Endothelial cell of umbilical vein (primary cell): ENCODE measurements at regions not wholly inside any gene's neighbourhood (a gene's known extent, or its start where the extent isn't known, plus 50 kb on each side); places are given as distances from the start of the nearest gene placed in this dataset.

Experiments
- BruUV-seq: library from RNA; stranded (reverse); fragments of 400-500 nt; replicated peaks from 2 replicates; lab custom pipeline; 2021; lab: Mats Ljungman, UMichigan
- CTCF ChIA-PET: fragments of 300-600, 350-600 bp; sonication (Branson Sonifier 250); formaldehyde crosslinking; loops from one replicate; lab custom pipeline; 2021; ENCODE audit warnings: antibody characterized with exemption, inconsistent platforms; lab: Charles Lee
- POLR2A ChIA-PET: fragments of 300-600, 350-600 bp; sonication (Branson Sonifier 250); formaldehyde crosslinking; loops from one replicate; lab custom pipeline; 2021; ENCODE audit warnings: antibody characterized with exemption, inconsistent platforms; lab: Charles Lee
- DNase-seq: peaks from one replicate; pipeline ENCODE4 v3.0.0-alpha.2; 2011; ENCODE audit warnings: low read depth, low spot score
- FAIRE-seq: peaks from 2 replicates; lab custom pipeline; 2011; peaks lifted over from hg19 to GRCh38; lab: Jason Lieb, UNC
- H2AFZ ChIP-seq: 2 replicates; pipeline ENCODE4 v1.6.0; 2012; ENCODE audit warnings: low read depth, low read length, control low read depth, inconsistent platforms
- H3K27ac ChIP-seq: 2 replicates; pipeline ENCODE4 v1.5.1; 2011; ENCODE audit warnings: low read depth, mild to moderate bottlenecking, control low read depth, low read length, moderate library complexity; ENCODE audit not compliant: insufficient read depth
- H3K27me3 ChIP-seq, 2 experiments: 2 replicates each; pipeline versions ENCODE4 v1.6.0 to v1.6.1; 2011; ENCODE audit warnings: low read length in 2 of 2, mixed read lengths in 1 of 2; ENCODE audit not compliant: control insufficient read depth in 2 of 2, insufficient read depth in 2 of 2
- H3K36me3 ChIP-seq, 2 experiments: 2 replicates in 1 of 2; 3 replicates in 1 of 2; pipeline ENCODE4 v1.5.1; 2011; ENCODE audit warnings: low read length in 2 of 2, mild to moderate bottlenecking in 1 of 2, moderate library complexity in 1 of 2; ENCODE audit not compliant: control insufficient read depth in 2 of 2, insufficient read depth in 2 of 2; ENCODE audit errors: extremely low read depth in 1 of 2
- H3K4me1 ChIP-seq: 3 replicates; pipeline ENCODE4 v1.5.1; 2011; ENCODE audit warnings: mild to moderate bottlenecking, low read length; ENCODE audit not compliant: control insufficient read depth, insufficient read depth; ENCODE audit errors: extremely low read depth
- H3K4me2 ChIP-seq: 2 replicates; pipeline ENCODE4 v1.6.1; 2011; ENCODE audit warnings: low read length, control low read depth, mixed read lengths; ENCODE audit not compliant: insufficient read depth
- H3K4me3 ChIP-seq, 3 experiments: fragments of 200-600 bp in 1 of 3; sonication (generic), shearing (Covaris generic) in 1 of 3; replicated peaks in 1 of 3; 2 replicates each; pipeline ENCODE4 v1.5.1; 2011 to 2016; ENCODE audit warnings: control low read depth in 3 of 3, low read length in 3 of 3, mild to moderate bottlenecking in 2 of 3, inconsistent platforms in 1 of 3, low read depth in 1 of 3, moderate library complexity in 1 of 3; ENCODE audit not compliant: insufficient read depth in 1 of 3
- H3K79me2 ChIP-seq: 2 replicates; pipeline ENCODE4 v1.6.0; 2012; ENCODE audit warnings: low read length, inconsistent platforms; ENCODE audit not compliant: control insufficient read depth, insufficient read depth
- H3K9ac ChIP-seq: replicated peaks from 2 replicates; pipeline ENCODE3; 2011; ENCODE audit warnings: low read length, control low read depth; ENCODE audit not compliant: insufficient read depth; ENCODE audit errors: extremely low read depth
- H3K9me1 ChIP-seq: replicated peaks from 3 replicates; pipeline ENCODE4 v1.6.0; 2011; ENCODE audit warnings: mild to moderate bottlenecking, low read length; ENCODE audit not compliant: control insufficient read depth, insufficient read depth; ENCODE audit errors: extremely low read depth
- H3K9me3 ChIP-seq: replicated peaks from 2 replicates; pipeline ENCODE4 v1.5.1; 2012; ENCODE audit warnings: low read length, inconsistent platforms; ENCODE audit not compliant: control insufficient read depth, insufficient read depth
- H4K20me1 ChIP-seq: replicated peaks from 2 replicates; pipeline ENCODE3; 2011; ENCODE audit warnings: mild to moderate bottlenecking, low read length; ENCODE audit not compliant: control insufficient read depth, insufficient read depth; ENCODE audit errors: extremely low read depth
- EZH2 ChIP-seq: IDR thresholded peaks from 2 replicates; pipeline ENCODE4 v1.6.1; 2012; ENCODE audit warnings: borderline replicate concordance, low read depth, mild to moderate bottlenecking, moderate library complexity, low read length, inconsistent platforms; ENCODE audit not compliant: severe bottlenecking
- FOS ChIP-seq: IDR thresholded peaks from 2 replicates; pipeline ENCODE4 v1.6.1; 2011; ENCODE audit warnings: mild to moderate bottlenecking, low read length, moderate library complexity, borderline replicate concordance; ENCODE audit not compliant: insufficient read depth
- GATA2 ChIP-seq: IDR thresholded peaks from 2 replicates; pipeline ENCODE4 v1.7.0; 2011; ENCODE audit warnings: low read depth, mild to moderate bottlenecking, moderate library complexity, mixed read lengths, low read length; ENCODE audit not compliant: insufficient read length, insufficient read depth
- JUN ChIP-seq: IDR thresholded peaks from 2 replicates; pipeline ENCODE4 v1.6.1; 2011; ENCODE audit warnings: borderline replicate concordance, low read depth; ENCODE audit not compliant: insufficient read length, insufficient read depth
- MAX ChIP-seq: IDR thresholded peaks from 2 replicates; pipeline ENCODE4 v1.6.1; 2011; ENCODE audit not compliant: insufficient read depth, insufficient read length
- MYC ChIP-seq: IDR thresholded peaks from one replicate; pipeline ENCODE4 v1.6.1; 2011; ENCODE audit warnings: mild to moderate bottlenecking, low read depth, low read length
- POLR2A ChIP-seq: IDR thresholded peaks from 2 replicates; pipeline ENCODE4 v1.6.1; 2012; ENCODE audit warnings: low read depth, mild to moderate bottlenecking, control low read depth, low read length
- POLR2AphosphoS5 ChIP-seq: IDR thresholded peaks from 2 replicates; pipeline ENCODE4 v1.6.1; 2012; ENCODE audit warnings: low read depth, mild to moderate bottlenecking, control low read depth, low read length, moderate library complexity; ENCODE audit not compliant: insufficient read depth
- dilution Hi-C: fragments of 300-500 bp; cut with MboI; formaldehyde crosslinking; loops from one replicate; pipeline ENCODE4 v1.15.0; 2019; ENCODE audit warnings: low sequenced_read_pairs; ENCODE audit not compliant: extremely low pct_ligation_motif_present
- intact Hi-C: fragments of 100-400 bp; cut with micrococcal nuclease; formaldehyde crosslinking; loops from one replicate; pipeline ENCODE4 v1.10.0; 2022
- TF ChIP-seq, protein P1 (sequence below), 2 donors: IDR thresholded peaks; 1 replicate in 1 of 2; 2 replicates in 1 of 2; pipeline ENCODE4 v1.5.1; 2011; ENCODE audit warnings: low read length in 2 of 2, mild to moderate bottlenecking in 2 of 2, moderate library complexity in 2 of 2, control low read depth in 1 of 2, inconsistent platforms in 1 of 2, low read depth in 1 of 2; ENCODE audit not compliant: insufficient read depth in 1 of 2; ENCODE audit errors: extremely low read depth in 1 of 2

- ChIA-PET CTCF (no interaction called here), POLR2A (no interaction called here)
- no peak overlapping the region for H3K9ac ChIP-seq
- no peaks in the 10 kb centered on the region for H3K4me1 ChIP-seq
- TF ChIP-seq GATA2 (no peak), FOS (no peak), JUN (no peak), POLR2AphosphoS5 (no peak), EZH2 (no peak), POLR2A (no peak), MYC (no peak), MAX (no peak)
- TF ChIP-seq, protein P1, sequence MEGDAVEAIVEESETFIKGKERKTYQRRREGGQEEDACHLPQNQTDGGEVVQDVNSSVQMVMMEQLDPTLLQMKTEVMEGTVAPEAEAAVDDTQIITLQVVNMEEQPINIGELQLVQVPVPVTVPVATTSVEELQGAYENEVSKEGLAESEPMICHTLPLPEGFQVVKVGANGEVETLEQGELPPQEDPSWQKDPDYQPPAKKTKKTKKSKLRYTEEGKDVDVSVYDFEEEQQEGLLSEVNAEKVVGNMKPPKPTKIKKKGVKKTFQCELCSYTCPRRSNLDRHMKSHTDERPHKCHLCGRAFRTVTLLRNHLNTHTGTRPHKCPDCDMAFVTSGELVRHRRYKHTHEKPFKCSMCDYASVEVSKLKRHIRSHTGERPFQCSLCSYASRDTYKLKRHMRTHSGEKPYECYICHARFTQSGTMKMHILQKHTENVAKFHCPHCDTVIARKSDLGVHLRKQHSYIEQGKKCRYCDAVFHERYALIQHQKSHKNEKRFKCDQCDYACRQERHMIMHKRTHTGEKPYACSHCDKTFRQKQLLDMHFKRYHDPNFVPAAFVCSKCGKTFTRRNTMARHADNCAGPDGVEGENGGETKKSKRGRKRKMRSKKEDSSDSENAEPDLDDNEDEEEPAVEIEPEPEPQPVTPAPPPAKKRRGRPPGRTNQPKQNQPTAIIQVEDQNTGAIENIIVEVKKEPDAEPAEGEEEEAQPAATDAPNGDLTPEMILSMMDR (IDR thresholded peaks at IDR 0.05; ENCODE audit: extremely low read depth in 1 of 2, insufficient read depth in 1 of 2, low read depth in 1 of 2, low read length in 2 of 2): no peak
- H2AFZ ChIP-seq: no peak overlapping the region
- no peaks in the 10 kb centered on the region for H4K20me1 ChIP-seq
- H3K4me3 ChIP-seq: no peak overlapping the region
- H3K9me3 ChIP-seq: no peaks in the 10 kb centered on the region
- no peaks in the 10 kb centered on the region for H3K36me3 ChIP-seq
- H3K9me1 ChIP-seq: no peaks in the 10 kb centered on the region
- no TSS peak for BruUV-seq
- H3K27me3 ChIP-seq: no peaks in the 10 kb centered on the region
- dilution Hi-C loops (no loop called here), intact Hi-C loops (no loop called here)
- no peak for DNase-seq
- H3K4me2 ChIP-seq: no peak overlapping the region
- no peak overlapping the region for H3K27ac ChIP-seq
- FAIRE-seq: no peak
- H3K79me2 ChIP-seq: no peaks in the 10 kb centered on the region
Measured at GRCh38 chr2:65877331-65878010, 445.1 kb upstream of the SPRED2 start.
